A549 (cell line): ENCODE measurements at regions not wholly inside any gene's neighbourhood (a gene's known extent, or its start where the extent isn't known, plus 50 kb on each side); places are given as distances from the start of the nearest gene placed in this dataset.

ENCODE experiments used
- ATAC-seq, 2 experiments: fragments of 200-7000 bp in 1 of 2; fragments of >200 bp in 1 of 2; cut with Nextera tagmentation in 1 of 2; cut with Tn5 transposase in 1 of 2; 3 replicates each; pipeline versions ENCODE4 v1.8.0 to v1.9.1; 2018 to 2020; ENCODE audit warnings: mild to moderate bottlenecking in 1 of 2, moderate library complexity in 1 of 2
- CTCF ChIA-PET: fragments of 300-600 bp; sonication (Branson Sonifier 250); formaldehyde crosslinking; extraction: SDS; loops from one replicate; lab custom pipeline; 2021; ENCODE audit warnings: antibody characterized with exemption, inconsistent platforms; lab: Yijun Ruan, JAX
- POLR2A ChIA-PET: fragments of 350-600 bp; formaldehyde crosslinking; extraction: SDS; loops from one replicate; lab custom pipeline; 2021; ENCODE audit warnings: antibody characterized with exemption, inconsistent platforms; lab: Yijun Ruan, JAX
- DNase-seq, 2 experiments: peaks; one replicate each; pipeline versions ENCODE4 v3.0.0 to v3.0.0-alpha.2; 2011 to 2016; ENCODE audit warnings: low read depth in 1 of 2, low spot score in 1 of 2
- FAIRE-seq: peaks from 2 replicates; lab custom pipeline; 2011; peaks lifted over from hg19 to GRCh38; lab: Jason Lieb, UNC
- H3K27ac ChIP-seq, 2 experiments: fragments of >200 bp; sonication (Bioruptor Twin); formaldehyde crosslinking; 3 replicates each; pipeline ENCODE4 v1.5.1; 2016 to 2017
- H3K4me1 ChIP-seq: fragments of >200 bp; sonication (Bioruptor Twin); formaldehyde crosslinking; 3 replicates; pipeline ENCODE4 v1.6.1; 2016
- H3K4me2 ChIP-seq: fragments of >200 bp; sonication (Bioruptor Twin); formaldehyde crosslinking; 3 replicates; pipeline ENCODE4 v1.6.1; 2016
- H3K4me3 ChIP-seq: fragments of >200 bp; sonication (Bioruptor Twin); formaldehyde crosslinking; 3 replicates; pipeline ENCODE4 v1.5.1; 2016
- H3K9me3 ChIP-seq: fragments of >200 bp; sonication (Bioruptor Twin); formaldehyde crosslinking; 3 replicates; pipeline ENCODE4 v1.6.1; 2016
- ATOH8 ChIP-seq: fragments of 250-450 bp; sonication (Bioruptor Pico); IDR thresholded peaks from 2 replicates; pipeline ENCODE4 v1.5.0; 2020; ENCODE audit warnings: low read depth, mild to moderate bottlenecking, moderate library complexity
- CHD4 ChIP-seq: fragments of 200-600 bp; sonication (generic); IDR thresholded peaks from 2 replicates; pipeline ENCODE4 v1.6.1; 2016; ENCODE audit warnings: antibody characterized with exemption, mild to moderate bottlenecking, borderline replicate concordance
- CTCF ChIP-seq: fragments of >200 bp; sonication (Bioruptor Twin); formaldehyde crosslinking; IDR thresholded peaks from 3 replicates; pipeline ENCODE4 v1.5.1; 2016
- EHF ChIP-seq: fragments of 250-450 bp; sonication (Bioruptor Pico); IDR thresholded peaks from 2 replicates; pipeline ENCODE4 v1.5.0; 2020; ENCODE audit warnings: mild to moderate bottlenecking
- ELK1 ChIP-seq: fragments of 150-350 bp; IDR thresholded peaks from 2 replicates; pipeline ENCODE4 v1.6.1; 2014; ENCODE audit warnings: low read depth, mild to moderate bottlenecking, low read length
- FOSB ChIP-seq: fragments of 250-450 bp; sonication (Bioruptor Pico); IDR thresholded peaks from 2 replicates; pipeline ENCODE4 v1.5.0; 2020; ENCODE audit warnings: mild to moderate bottlenecking, moderate library complexity
- HDAC2 ChIP-seq: fragments of 200-600 bp; sonication (generic); IDR thresholded peaks from 2 replicates; pipeline ENCODE4 v1.6.1; 2016
- HEYL ChIP-seq: fragments of 250-450 bp; sonication (Bioruptor Pico); IDR thresholded peaks from 2 replicates; pipeline ENCODE4 v1.8.0; 2021; ENCODE audit warnings: mild to moderate bottlenecking, moderate library complexity
- HMGXB4 ChIP-seq: fragments of 250-450 bp; sonication (Bioruptor Pico); IDR thresholded peaks from 2 replicates; pipeline ENCODE4 v1.5.0; 2021; ENCODE audit warnings: mild to moderate bottlenecking, moderate library complexity, borderline replicate concordance
- HOXB5 ChIP-seq: fragments of 250-450 bp; sonication (Bioruptor Pico); IDR thresholded peaks from 2 replicates; pipeline ENCODE4 v1.5.0; 2020; ENCODE audit warnings: mild to moderate bottlenecking, moderate library complexity
- JUNB ChIP-seq: fragments of >200 bp; sonication (Bioruptor Twin); formaldehyde crosslinking; IDR thresholded peaks from 2 replicates; pipeline ENCODE4 v1.6.1; 2016
- KDM1A ChIP-seq: fragments of 200-600 bp; sonication (generic); IDR thresholded peaks from 2 replicates; pipeline ENCODE4 v1.6.1; 2016; ENCODE audit warnings: low read depth, mild to moderate bottlenecking
- NFE2L2 ChIP-seq: fragments of 150-350 bp; conservative IDR thresholded peaks from 2 replicates; pipeline ENCODE4 v1.6.1; 2014; ENCODE audit warnings: low read length
- NPAS2 ChIP-seq: fragments of 250-450 bp; sonication (Bioruptor Pico); IDR thresholded peaks from 2 replicates; pipeline ENCODE4 v1.8.0; 2022; ENCODE audit warnings: mild to moderate bottlenecking, moderate library complexity, borderline replicate concordance
- NR3C1 ChIP-seq: fragments of >200 bp; sonication (Bioruptor Twin); formaldehyde crosslinking; IDR thresholded peaks from 3 replicates; pipeline ENCODE4 v1.6.1; 2017
- PBX3 ChIP-seq: IDR thresholded peaks from 2 replicates; pipeline ENCODE4 v1.6.1; 2012
- PHF8 ChIP-seq: fragments of 200-600 bp; sonication (generic); IDR thresholded peaks from 2 replicates; pipeline ENCODE4 v1.6.1; 2016; ENCODE audit warnings: low read depth, mild to moderate bottlenecking, antibody characterized with exemption, moderate library complexity, borderline replicate concordance
- POLR2AphosphoS2 ChIP-seq: conservative IDR thresholded peaks from 2 replicates; pipeline ENCODE4 v1.6.1; 2012; ENCODE audit warnings: low read length, improper control_type of control experiment, inconsistent platforms
- RAD21 ChIP-seq, 2 experiments: fragments of >200 bp in 1 of 2; sonication (Bioruptor Twin) in 1 of 2; formaldehyde crosslinking in 1 of 2; IDR thresholded peaks in 1 of 2; conservative IDR thresholded peaks in 1 of 2; 2 replicates in 1 of 2; 3 replicates in 1 of 2; pipeline ENCODE4 v1.6.1; 2012 to 2018; ENCODE audit warnings: inconsistent platforms in 1 of 2
- RFX5 ChIP-seq: fragments of 450-650 bp; IDR thresholded peaks from 2 replicates; pipeline ENCODE4 v1.7.1; 2014; ENCODE audit warnings: antibody characterized with exemption, mild to moderate bottlenecking, moderate library complexity
- RNF2 ChIP-seq: fragments of 200-600 bp; sonication (generic); IDR thresholded peaks from 2 replicates; pipeline ENCODE4 v1.6.1; 2016; ENCODE audit warnings: low read depth, mild to moderate bottlenecking, antibody characterized with exemption, moderate library complexity, borderline replicate concordance
- SREBF2 ChIP-seq: fragments of 450-650 bp; IDR thresholded peaks from 2 replicates; pipeline ENCODE4 v1.6.1; 2014; ENCODE audit warnings: mild to moderate bottlenecking, moderate library complexity
- TFCP2L1 ChIP-seq: fragments of 250-450 bp; sonication (Bioruptor Pico); IDR thresholded peaks from 2 replicates; pipeline ENCODE4 v1.5.0; 2021; ENCODE audit warnings: mild to moderate bottlenecking
- ZC3H11A ChIP-seq: fragments of 450-650 bp; IDR thresholded peaks from 2 replicates; pipeline ENCODE4 v1.6.1; 2014; ENCODE audit warnings: antibody characterized with exemption, mild to moderate bottlenecking
- ZFP36 ChIP-seq: fragments of 450-650 bp; IDR thresholded peaks from 2 replicates; pipeline ENCODE4 v1.6.1; 2014; ENCODE audit warnings: borderline replicate concordance; ENCODE audit not compliant: partially characterized antibody
- WGBS: methylation state at CpG from one replicate; pipeline ENCODE4 v1.1.6; 2017; ENCODE audit errors: missing lambda C conversion rate; 5-methylcytosine and 5-hydroxymethylcytosine counted together

GRCh38 chr7:88516429-88516828, 209.7 kb upstream of the STEAP4 start:
- no peak overlapping the region for H3K4me3 ChIP-seq
- ATAC-seq (no peak), FAIRE-seq (no peak), DNase-seq (no peak)
- WGBS: 0% methylated on average over 1 of the region's 1 CpG
- H3K27ac ChIP-seq: no peak overlapping the region
- no peaks in the 10 kb centered on the region for H3K9me3 ChIP-seq
- ChIA-PET POLR2A (no interaction called here), CTCF (no interaction called here)
- H3K4me2 ChIP-seq: no peak overlapping the region
- TF ChIP-seq ZFP36 (no peak), EHF (CRISPR knock-in tag) (no peak), RNF2 (no peak), NFE2L2 (no peak), CHD4 (no peak), RFX5 (no peak), HDAC2 (no peak), PBX3 (no peak), POLR2AphosphoS2 (no peak), ELK1 (no peak), ZC3H11A (no peak), RAD21 (conservative IDR thresholded peaks at IDR 0.05 in 1 of 2, IDR thresholded peaks at IDR 0.05 in 1 of 2) (no peak), SREBF2 (no peak), CTCF (no peak)
- no peaks in the 10 kb centered on the region for H3K4me1 ChIP-seq

GRCh38 chr7:88515301-88515700, 208.6 kb upstream of the STEAP4 start:
- CTCF ChIA-PET: no interaction called here
- 0% methylated on average over 1 of the region's 1 CpG for WGBS

GRCh38 chr7:88509341-88509740, 202.6 kb upstream of the STEAP4 start:
- FAIRE-seq (no peak), ATAC-seq (no peak), DNase-seq (no peak)
- Histone ChIP-seq H3K4me1 (no peaks in the 10 kb centered on the region), H3K4me2 (no peak overlapping the region), H3K9me3 (no peaks in the 10 kb centered on the region), H3K27ac (no peak overlapping the region), H3K4me3 (no peak overlapping the region)
- ChIA-PET POLR2A (no interaction called here), CTCF (no interaction called here)
- TF ChIP-seq JUNB (no peak), HEYL (no peak), ATOH8 (CRISPR knock-in tag) (no peak), ELK1 (no peak), TFCP2L1 (CRISPR knock-in tag) (no peak), NPAS2 (CRISPR knock-in tag) (no peak), HOXB5 (CRISPR knock-in tag) (no peak), PHF8 (no peak), ZC3H11A (no peak), SREBF2 (no peak)

More at GRCh38 chr7:88515301-88515700, 208.6 kb upstream of the STEAP4 start:
- H3K4me2 ChIP-seq: no peak overlapping the region
- no peak overlapping the region for H3K27ac ChIP-seq
- POLR2A ChIA-PET: no interaction called here
- FAIRE-seq (no peak), ATAC-seq (no peak), DNase-seq (no peak)
- TF ChIP-seq RFX5: no peak
- no peak for TF ChIP-seq PHF8
- no peak for TF ChIP-seq KDM1A
- TF ChIP-seq NR3C1: no peak
- no peak for TF ChIP-seq HMGXB4 (CRISPR knock-in tag)
- no peak for TF ChIP-seq FOSB
- H3K9me3 ChIP-seq: no peaks in the 10 kb centered on the region
- no peaks in the 10 kb centered on the region for H3K4me1 ChIP-seq
- no peak overlapping the region for H3K4me3 ChIP-seq
